ENCODE measurements at regions not wholly inside any gene's neighbourhood (a gene's known extent, or its start where the extent isn't known, plus 50 kb on each side); places are given as distances from the start of the nearest gene placed in this dataset.

DNA sequence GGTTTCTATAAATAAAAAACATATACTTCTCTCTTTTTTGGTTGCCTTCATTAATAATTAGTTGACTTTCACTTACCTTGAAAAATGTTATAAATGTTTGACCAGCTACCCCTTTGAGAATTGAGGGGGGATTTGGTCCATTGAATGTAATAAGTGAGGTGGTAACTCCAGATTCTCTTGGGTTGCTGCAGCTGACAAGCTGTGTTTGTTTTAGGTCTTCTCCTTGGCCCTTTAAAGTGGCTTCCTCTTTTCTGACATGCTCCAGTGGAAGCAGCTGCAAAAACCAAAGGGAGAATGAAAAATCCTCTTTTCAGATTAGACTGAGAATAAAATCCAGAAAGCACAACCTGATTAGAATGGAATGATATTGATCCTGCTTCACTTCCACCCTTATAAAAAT lies 410.5 kb downstream of the TMEM38B start:
- TF ChIP-seq CTCF (conservative IDR thresholded peaks at IDR 0.05; ENCODE audit: low read length) (no peak), EZH2phosphoT487 (IDR thresholded peaks at IDR 0.05; ENCODE audit: borderline replicate concordance) (no peak)

Measured in Loucy (cell line).